Choroid plexus epithelial cell (primary cell): ENCODE measurements at regions not wholly inside any gene's neighbourhood (a gene's known extent, or its start where the extent isn't known, plus 50 kb on each side); places are given as distances from the start of the nearest gene placed in this dataset.

Experiments
- DNase-seq: peaks from one replicate; pipeline ENCODE4 v3.0.0-alpha.2; 2010; ENCODE audit warnings: low read depth
- H3K4me3 ChIP-seq: 2 replicates; pipeline ENCODE4 v1.5.1; 2011; ENCODE audit warnings: low read depth, mild to moderate bottlenecking, control low read depth, low read length, moderate library complexity
- CTCF ChIP-seq: conservative IDR thresholded peaks from 2 replicates; pipeline ENCODE4 v1.5.1; 2011; ENCODE audit warnings: low read depth, mild to moderate bottlenecking, control low read depth, inconsistent platforms, low read length, moderate library complexity

- no peak for DNase-seq
- no peak overlapping the region for H3K4me3 ChIP-seq
- no peak for TF ChIP-seq CTCF
Observed at GRCh38 chr1:208569181-208569580, 325.0 kb upstream of the PLXNA2 start.

GRCh38 chr1:208570362-208570761, 326.2 kb upstream of the PLXNA2 start:
- H3K4me3 ChIP-seq, result no peak overlapping the region
- no peak for TF ChIP-seq CTCF
- no peak for DNase-seq

GRCh38 chr1:208576425-208576824, 332.2 kb upstream of the PLXNA2 start:
- no peak overlapping the region for H3K4me3 ChIP-seq
- no peak for DNase-seq
- no peak for TF ChIP-seq CTCF

GRCh38 chr1:208577381-208577905, 333.3 kb upstream of the PLXNA2 start:
- DNase-seq, result no peak
- TF ChIP-seq CTCF, result no peak
- no peak overlapping the region for H3K4me3 ChIP-seq

GRCh38 chr1:208581209-208581608, 337.0 kb upstream of the PLXNA2 start:
- no peak for TF ChIP-seq CTCF
- no peak overlapping the region for H3K4me3 ChIP-seq
- DNase-seq, result no peak

GRCh38 chr1:208581667-208582066, 337.5 kb upstream of the PLXNA2 start:
- H3K4me3 ChIP-seq, result no peak overlapping the region
- DNase-seq, result no peak
- TF ChIP-seq CTCF, result no peak

- H3K4me3 ChIP-seq, result no peak overlapping the region
- DNase-seq, result no peak
- no peak for TF ChIP-seq CTCF
Observed at GRCh38 chr1:208584167-208584755, 340.1 kb upstream of the PLXNA2 start.
